Endothelial cell of umbilical vein (primary cell): ENCODE measurements at regions not wholly inside any gene's neighbourhood (a gene's known extent, or its start where the extent isn't known, plus 50 kb on each side); places are given as distances from the start of the nearest gene placed in this dataset.

Source experiments
- CTCF ChIP-seq, 2 donors: IDR thresholded peaks; 1 replicate in 1 of 2; 2 replicates in 1 of 2; pipeline ENCODE4 v1.5.1; 2011; ENCODE audit warnings: low read length in 2 of 2, mild to moderate bottlenecking in 2 of 2, moderate library complexity in 2 of 2, control low read depth in 1 of 2, inconsistent platforms in 1 of 2, low read depth in 1 of 2; ENCODE audit not compliant: insufficient read depth in 1 of 2; ENCODE audit errors: extremely low read depth in 1 of 2
- EZH2 ChIP-seq: IDR thresholded peaks from 2 replicates; pipeline ENCODE4 v1.6.1; 2012; ENCODE audit warnings: borderline replicate concordance, low read depth, mild to moderate bottlenecking, moderate library complexity, low read length, inconsistent platforms; ENCODE audit not compliant: severe bottlenecking

GRCh38 chr3:67312155-67312554 lies 314.0 kb downstream of the KBTBD8 start:
- TF ChIP-seq CTCF (IDR thresholded peaks at IDR 0.05; ENCODE audit: extremely low read depth in 1 of 2, insufficient read depth in 1 of 2, low read depth in 1 of 2, low read length in 2 of 2) (no peak), EZH2 (no peak)
